SKM-1 (cell line): ENCODE measurements at regions not wholly inside any gene's neighbourhood (a gene's known extent, or its start where the extent isn't known, plus 50 kb on each side); places are given as distances from the start of the nearest gene placed in this dataset.

Source experiments
- DNase-seq: peaks from one replicate; lab custom pipeline; 2025; ENCODE audit not compliant: unreplicated experiment; lab: John Stamatoyannopoulos, UW

DNA sequence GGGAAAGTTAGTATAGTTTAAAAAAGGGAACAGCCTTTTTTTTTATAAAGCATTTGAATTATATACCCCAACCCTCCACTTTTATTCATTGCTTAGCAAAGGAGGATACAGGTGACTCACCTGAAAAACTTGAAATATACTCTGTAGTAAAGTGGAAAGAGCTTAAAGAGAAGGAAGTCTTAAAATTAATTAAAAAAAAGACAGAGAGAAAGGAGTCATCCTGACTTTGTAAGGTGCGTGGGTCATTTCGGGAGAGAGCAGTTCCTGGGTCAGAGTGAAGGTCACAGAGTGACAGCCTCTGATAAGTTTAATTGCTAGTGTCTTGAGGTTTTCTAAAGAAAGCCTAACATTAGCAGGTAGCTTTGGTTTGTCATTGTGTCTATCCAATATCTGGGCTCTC lies 310.3 kb downstream of the KLF5 start:
- no peak for DNase-seq

DNA sequence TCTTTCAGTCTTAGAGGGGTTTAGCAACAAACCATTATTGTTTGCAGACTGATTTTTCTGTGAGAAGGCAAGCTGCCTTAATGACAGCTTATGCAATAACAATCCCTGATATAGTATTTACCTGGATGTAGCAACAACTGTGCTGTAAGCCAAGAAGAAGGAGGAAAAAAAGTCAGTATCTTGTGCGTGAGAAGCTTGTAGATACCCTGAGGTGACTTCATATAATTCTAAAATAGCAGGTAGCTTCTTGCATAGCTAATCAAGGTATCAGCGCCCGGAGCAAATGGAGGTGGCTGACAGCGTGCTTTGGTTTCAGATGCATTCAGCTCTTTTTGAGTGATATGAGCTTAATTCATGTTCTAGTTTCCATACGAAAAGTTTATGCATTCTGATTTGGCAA lies 309.8 kb downstream of the KLF5 start:
- DNase-seq, result no peak

DNA sequence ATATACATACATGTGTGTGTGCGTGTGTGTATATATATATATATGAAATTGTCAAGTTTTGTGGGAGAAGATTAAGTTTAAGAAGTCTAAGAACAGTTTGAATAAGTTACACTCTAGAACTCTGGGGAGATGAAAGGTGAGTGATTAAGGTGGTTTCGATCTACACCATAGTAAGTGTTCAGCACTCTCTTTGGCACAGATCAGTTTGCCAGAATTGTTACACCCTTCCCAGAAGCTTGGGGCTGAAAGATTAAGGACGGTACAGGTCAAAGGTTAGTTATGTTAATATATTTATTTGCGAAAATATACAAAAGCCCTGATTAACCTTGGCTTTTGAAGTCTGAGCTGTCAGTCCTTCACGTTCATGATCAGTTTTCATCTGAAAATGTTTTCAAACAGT lies 309.1 kb downstream of the KLF5 start:
- DNase-seq, result no peak

DNA sequence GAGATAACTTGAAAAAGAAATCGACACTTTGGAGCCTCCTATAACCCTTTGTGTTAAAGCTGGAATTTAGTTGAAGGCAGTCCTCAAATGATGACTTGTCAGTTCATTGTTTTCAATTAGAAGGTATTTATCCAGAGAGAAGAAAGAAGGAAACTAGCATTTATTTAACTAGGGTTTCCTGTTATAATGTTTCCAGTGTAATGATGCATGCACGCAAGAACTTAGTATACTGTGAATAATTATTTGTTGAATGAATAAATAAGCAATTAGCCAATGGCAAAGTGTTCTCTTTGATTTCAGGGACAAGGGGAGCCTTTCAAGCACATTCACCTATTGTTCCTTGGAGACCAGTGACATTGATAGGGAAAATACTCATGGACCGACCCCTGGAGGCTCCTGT lies 307.4 kb downstream of the KLF5 start:
- no peak for DNase-seq

DNA sequence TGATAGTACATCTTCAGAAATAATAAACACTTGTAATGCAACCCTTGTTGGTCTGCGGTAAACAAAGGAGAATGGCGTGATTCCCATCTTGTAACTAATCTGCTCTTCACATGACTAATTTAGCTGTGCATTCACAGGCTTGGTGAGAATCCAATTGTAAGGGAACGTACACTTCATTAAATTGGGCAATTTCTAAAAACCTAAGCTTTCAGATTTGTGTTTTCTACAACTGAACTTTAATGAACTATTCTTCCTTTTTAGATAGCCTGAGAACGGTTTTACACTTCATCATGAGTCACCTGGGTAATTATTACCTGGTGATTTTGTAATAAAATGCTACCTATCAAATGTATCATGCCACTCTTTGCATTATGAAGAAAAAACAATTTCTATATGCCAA lies 306.9 kb downstream of the KLF5 start:
- DNase-seq, result no peak

DNA sequence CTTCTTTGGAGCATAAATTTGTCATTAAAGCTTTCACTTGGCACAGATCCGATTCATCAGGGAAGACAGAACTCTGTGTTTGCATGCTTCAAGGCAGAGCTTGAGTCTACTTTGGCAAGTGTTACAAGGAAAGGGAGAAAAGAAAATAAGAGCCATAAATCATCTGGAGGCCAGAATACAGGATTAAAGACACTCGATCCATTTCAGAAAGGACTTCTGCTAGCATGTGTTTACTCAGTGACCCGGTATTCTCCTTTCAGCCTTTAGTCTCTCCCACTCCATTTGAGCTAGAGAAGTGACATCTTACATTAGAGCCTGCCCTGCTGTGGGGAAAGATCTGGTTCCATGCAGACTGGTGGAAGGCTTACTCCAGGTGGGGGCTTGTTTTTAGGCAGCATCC lies 306.4 kb downstream of the KLF5 start:
- no peak for DNase-seq

DNA sequence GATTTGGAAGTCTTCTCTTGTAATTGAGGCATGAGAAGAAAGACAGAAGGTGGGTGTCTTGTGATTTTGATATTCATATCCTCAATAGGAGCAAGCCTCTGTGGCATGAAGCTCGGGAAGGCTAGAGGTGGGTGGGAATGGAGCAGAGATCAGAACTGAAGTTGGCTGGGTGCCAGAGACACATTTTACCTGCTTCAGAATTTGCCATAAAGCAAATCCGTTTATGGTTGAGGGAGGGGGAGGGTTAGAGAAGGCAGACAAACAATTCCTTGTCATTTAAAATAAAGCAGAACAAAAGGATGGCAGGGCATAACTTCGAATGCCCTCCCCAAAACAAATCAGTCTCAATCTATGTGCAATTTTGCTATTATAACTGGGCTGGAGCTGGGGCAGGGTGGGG lies 305.9 kb downstream of the KLF5 start:
- DNase-seq, result no peak

DNA sequence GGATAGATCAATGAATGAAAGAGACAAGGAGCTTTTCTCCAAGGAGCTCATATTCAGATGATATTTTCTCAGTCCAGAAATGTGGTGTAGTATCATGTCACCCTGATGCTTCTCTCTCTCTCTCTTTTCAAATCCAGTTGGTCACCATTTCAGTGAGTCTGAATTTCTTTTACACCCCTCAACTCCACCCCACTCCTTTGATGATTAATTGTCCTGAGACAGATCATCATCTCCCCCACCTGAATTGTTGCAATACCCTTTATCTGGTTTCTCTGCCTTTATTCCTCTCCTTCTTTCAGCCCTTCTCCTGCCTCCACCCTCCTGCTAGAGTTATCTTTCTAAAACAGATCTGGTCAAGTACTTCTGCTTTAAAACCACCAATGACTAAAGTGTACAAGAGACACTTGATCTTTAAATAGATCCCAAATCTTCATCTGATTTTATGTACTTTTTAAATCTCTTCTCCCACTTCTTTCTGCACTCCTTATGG lies 299.8 kb downstream of the KLF5 start:
- no peak for DNase-seq

DNA sequence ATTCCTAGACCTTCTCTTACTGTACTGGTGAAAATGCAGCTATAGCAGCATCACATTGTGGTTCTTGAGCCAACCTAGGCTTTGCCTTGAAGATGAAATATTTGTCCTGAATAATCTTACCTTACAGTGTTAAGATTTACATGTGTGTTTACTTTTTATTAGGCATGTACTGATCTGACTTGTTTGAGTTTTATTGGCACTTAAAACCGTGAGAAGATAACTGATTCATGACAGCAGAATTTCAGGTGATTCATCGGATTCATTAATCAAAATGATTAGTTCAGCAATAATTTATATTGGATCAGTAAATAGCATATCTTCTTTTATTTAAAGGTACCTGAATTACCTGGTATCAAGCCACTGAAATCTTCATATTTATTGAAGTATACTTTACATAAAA lies 296.3 kb downstream of the KLF5 start:
- DNase-seq, result no peak

DNA sequence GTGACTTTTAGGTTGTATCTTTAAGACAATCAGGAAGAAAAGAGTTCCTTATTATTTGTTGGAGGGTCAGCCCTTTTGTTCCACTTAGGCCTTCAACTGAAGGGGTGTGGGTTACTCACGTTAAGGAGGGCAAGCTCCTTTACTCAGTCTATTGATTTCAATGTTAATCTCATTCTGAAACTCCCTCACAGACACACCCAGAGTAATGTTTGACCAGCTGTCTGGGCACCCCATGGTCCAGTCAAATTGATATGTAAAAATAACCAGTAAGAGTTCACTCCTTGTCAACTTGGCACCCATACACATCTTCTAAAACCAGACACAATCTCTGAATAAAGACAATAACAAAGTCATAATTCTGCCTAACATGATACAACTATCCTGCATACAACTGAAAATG lies 292.9 kb downstream of the KLF5 start:
- no peak for DNase-seq

DNA sequence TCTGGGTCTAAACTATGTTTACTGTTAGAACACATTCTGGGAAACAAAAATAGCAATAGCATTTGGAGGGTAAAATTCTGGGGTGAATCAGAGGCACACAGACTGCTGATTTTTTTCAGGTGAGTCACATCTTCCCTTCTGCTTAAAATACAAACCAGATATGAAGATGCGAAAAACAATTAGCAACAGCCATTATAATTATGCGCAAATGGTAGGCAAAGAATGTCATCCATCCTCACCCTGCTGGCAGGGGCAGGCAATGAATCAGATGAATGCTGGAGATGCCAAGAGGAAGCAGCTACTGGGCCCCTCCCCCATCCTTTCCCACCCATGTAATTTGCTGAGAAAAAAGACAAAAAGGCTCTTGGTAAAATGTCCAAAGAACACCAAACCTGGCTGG lies 282.9 kb downstream of the KLF5 start:
- no peak for DNase-seq

DNA sequence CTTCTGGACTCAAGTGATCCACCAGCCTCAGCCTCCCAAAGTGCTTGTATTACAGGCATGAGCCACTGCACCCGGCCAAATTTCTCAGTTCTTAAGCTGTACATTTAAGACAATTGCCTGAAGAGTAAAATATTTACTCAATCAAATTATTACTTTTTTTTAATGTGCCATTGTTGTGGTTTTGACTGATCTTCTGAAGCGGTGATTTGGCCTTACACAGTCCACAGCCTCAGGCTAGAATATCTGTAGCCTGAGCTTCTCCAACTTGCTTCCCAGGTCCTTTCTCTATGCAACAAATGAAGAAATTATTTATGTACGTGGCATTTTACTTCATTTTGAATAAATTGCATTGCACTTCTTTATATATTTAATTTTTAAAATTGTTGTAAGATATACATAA lies 281.3 kb downstream of the KLF5 start:
- DNase-seq, result no peak

DNA sequence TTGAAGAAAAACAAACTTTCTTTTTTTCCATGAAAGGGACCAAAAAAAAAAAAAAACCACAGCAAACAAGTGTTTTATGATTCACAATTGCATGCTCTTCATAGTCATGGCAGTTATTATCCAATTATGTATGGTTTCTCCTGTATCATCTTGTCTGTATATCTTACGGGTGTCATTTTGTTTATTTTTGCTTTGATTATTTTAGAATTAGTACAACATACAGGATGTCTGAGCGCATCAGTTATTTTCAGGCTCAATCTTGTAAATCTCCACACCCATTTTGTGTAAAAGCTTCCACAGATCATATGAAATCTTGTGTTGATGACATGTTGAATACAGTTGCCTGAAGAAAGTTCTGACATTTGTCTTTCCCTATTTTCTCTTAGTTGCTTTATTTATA lies 280.3 kb downstream of the KLF5 start:
- no peak for DNase-seq

DNA sequence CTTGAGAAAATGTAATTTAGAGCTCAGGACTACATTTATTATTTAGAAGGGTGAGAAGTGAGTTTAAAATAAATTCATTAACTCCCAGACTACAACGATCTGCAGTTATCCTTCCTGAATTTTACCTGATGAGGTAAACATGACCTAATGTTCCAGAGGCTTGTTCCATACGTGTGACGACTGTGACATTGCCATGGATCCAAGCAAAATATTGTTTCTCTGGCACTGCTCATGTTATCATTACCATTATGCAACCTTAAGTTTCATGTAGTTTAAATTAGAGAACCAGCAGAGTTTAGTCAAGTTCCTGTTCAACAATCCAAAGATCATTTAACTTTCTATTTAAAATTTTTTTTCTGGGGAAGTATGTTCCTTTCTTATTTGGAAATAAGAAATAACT lies 279.6 kb downstream of the KLF5 start:
- no peak for DNase-seq

DNA sequence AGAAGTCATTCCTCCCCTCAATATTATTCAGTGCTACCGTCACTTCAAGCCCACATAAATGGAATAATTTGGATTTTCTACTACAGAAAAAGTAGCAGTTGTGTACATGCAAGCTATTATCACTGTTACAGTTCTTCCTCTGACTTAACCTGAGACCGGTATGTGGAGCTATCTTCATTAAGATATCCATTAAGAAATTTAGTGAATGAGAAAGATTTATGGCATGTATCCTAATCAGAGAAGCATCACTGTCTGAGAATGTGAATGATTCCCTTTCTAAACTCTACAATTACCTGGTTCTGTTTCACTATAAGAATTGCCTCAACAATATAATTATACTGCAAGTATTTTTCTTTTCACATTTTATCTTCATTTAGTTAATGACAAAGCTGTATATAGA lies 278.7 kb downstream of the KLF5 start:
- DNase-seq, result no peak

DNA sequence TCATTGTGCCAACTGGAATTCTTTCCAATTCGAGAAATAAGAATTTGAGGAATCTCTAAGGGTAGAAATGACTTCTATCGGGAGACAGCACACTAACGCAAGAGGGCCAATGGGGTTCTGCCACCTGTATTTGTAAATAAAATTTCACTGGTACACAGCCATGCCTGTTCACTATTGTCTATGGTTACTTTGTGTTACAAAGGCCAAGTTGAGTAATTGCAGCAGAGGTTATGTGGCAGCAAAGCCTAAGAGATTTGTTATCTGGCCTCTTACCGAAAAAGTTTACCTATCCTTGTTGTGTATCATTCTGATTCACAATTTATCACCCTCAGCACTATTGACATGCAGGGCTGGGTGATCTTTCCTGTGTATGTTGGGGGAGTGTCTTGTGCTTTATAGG lies 278.0 kb downstream of the KLF5 start:
- DNase-seq, result no peak

DNA sequence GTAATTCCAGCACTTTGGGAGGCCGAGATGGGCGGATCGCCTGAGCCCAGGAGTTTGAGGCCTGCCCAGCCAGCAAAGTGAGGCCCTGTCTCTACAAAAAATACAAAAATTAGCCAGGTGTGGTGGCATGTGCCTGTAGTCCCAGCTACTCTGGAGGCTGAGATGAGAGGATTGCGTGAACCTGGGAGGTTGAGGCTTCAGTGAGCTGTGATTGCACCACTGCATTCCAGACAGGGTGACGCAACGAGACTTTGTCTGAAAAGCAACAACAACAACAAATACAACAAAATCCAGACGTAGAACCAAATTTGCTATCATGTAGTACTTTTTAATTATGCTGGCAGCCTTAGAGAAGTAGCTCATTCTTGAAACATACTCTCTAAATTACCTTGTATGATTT lies 277.1 kb downstream of the KLF5 start:
- no peak for DNase-seq

DNA sequence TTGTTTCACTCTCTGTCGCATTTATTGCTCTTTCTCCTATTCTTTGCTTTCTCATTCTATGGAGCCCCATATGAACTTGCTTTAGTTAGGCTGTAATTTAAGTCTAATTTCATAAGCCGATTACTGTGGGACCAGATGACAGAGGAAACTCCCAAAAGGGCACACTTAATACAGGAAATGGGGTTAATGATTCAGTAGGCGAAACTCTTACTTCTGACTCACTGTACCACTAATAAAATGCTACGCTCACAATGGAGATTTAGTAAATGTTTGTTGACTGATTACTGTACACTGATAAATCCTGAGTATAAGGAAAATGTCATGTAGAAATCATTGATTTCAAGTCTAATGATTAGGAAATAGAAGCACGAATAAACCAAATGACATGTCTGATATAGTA lies 276.4 kb downstream of the KLF5 start:
- no peak for DNase-seq

DNA sequence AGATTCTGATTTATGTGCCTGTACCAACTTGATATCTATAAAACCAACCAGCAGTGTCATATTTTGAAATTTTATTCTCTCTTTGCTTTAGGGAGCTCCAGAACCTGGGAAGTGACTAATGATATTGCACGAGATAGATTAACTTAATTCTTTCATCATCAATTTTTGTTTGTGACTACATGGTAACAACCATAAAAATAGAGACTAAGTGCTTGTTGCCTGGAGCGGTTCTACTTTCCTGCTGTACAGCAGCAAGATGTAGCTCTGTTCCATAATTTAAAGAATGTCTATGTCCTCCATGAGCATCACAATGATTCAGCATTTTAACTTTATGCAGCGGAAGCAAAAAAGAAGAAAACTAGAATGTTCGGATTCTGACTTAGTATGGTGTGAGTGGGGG lies 275.6 kb downstream of the KLF5 start:
- no peak for DNase-seq

DNA sequence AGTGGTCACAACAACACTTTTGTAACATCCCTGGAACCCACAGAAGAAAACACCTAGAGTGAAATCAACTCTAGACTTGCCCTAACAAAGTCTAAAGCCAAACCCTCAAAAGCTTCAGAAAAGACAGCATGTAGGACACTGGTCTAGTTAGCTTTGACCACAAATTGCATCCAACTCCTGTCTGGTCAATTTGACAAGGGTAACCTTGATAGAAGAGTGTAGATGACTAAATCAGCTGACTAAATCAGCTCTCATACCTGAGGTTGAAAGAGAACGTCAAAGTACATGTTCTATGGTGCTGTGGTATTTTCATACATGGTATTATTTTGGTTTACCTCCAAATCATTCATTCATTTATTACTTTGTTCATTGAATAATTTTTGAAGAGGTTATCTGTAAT lies 272.8 kb downstream of the KLF5 start:
- DNase-seq, result no peak

DNA sequence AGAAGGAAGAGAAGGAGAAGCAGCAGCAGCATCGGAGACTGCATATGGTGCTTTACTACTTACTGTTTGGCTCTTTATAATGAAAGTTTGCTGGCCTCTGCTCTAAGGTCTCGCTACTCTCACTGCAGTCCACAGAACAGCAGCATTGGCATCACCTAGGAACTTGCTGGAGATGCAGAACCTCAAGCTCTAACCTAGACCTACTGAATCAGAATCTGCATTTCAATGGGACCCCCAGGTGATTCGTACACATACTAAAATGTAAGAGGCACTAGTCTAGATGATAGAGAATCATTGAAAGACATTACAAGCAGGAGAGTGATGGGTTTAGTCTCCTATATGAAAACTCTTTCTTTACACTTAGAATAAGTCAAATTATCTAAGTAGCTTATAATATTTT lies 270.6 kb downstream of the KLF5 start:
- no peak for DNase-seq

DNA sequence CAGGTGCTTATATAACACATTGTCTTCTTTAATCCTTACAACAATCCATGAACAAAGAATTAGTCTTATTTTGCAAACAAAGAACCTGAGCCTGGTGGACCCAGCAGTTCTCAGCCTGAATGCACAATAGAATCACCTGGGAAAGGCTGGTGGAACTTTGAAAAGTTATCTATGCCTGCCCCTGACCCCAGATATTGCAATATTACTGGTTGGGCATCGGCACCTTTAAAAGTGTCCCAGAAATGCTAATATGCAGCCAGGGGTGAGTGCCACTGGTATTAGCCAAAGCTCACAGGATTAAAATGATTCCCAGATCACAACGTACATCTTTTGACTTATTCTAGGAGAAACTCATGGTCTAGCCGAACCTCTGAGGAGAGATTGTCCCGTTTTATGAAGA lies 268.8 kb downstream of the KLF5 start:
- no peak for DNase-seq

DNA sequence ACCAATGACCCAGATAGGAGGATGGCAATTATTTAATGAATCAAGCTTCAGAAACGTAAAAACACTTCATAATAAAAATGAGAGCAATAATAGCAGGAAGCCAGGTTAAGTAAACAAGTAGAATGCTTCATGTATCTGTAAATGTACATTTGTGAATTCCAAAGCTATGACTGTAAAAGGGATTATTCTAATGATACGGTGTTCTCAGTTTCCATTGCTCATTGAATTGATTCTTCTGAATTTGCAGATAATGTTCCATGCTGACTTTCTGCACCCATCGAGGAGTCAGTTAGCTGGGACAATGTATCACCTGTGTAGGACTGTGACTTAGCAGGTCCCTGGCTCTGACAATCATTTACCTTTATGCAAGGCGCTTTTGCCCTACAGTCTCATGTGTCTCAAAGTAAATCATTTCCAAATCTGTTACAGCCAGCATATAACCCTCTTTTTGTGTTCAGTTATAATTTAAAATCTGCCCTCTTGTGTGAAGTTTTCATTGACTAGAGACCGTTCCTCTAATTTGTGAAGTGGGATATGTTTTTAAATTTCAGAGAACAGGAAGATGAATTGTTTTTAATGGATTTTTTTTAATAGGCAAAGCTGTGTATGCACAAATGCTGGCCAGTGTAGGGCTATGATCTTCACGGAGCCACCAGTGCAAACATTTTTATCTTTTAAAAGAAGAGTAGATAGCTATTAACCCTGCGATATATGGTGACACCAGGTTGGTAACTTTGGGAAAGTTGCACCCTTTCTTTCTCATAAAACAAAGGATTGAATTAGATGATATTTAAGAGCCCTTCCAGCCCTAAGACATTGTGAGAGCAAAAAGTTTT lies 267.1 kb downstream of the KLF5 start:
- no peak for DNase-seq
